AG04450 (cell line): ENCODE measurements at regions not wholly inside any gene's neighbourhood (a gene's known extent, or its start where the extent isn't known, plus 50 kb on each side); places are given as distances from the start of the nearest gene placed in this dataset.

Experiments
- CTCF ChIA-PET: fragments of 300-600, 350-600 bp; formaldehyde crosslinking; extraction: SDS; loops from one replicate; lab custom pipeline; 2022; ENCODE audit warnings: antibody characterized with exemption, inconsistent platforms; lab: Charles Lee
- POLR2A ChIA-PET: fragments of 350-600 bp; formaldehyde crosslinking; extraction: SDS; loops from one replicate; lab custom pipeline; 2021; ENCODE audit warnings: antibody characterized with exemption, inconsistent platforms; lab: Yijun Ruan, JAX
- DNase-seq: peaks from one replicate; pipeline ENCODE4 v3.0.0-alpha.2; 2011; ENCODE audit warnings: low read depth, low spot score
- H3K27ac ChIP-seq: one replicate; pipeline ENCODE4 v1.5.1; 2012; ENCODE audit warnings: low read depth, low read length, control low read depth
- H3K27me3 ChIP-seq: one replicate; pipeline ENCODE4 v1.6.0; 2012; ENCODE audit warnings: low read length; ENCODE audit not compliant: control insufficient read depth, insufficient read depth
- H3K4me3 ChIP-seq: 2 replicates; pipeline ENCODE4 v1.5.1; 2011; ENCODE audit warnings: mild to moderate bottlenecking, low read depth, low read length, control low read depth
- H3K9me3 ChIP-seq: 2 replicates; pipeline ENCODE4 v1.5.1; 2012; ENCODE audit warnings: low read length; ENCODE audit not compliant: control insufficient read depth, insufficient read depth
- CTCF ChIP-seq: IDR thresholded peaks from 2 replicates; pipeline ENCODE4 v1.5.1; 2011; ENCODE audit warnings: low read depth, low read length, control low read depth, inconsistent platforms

GRCh38 chr12:30578426-30578825, 117.2 kb downstream of the IPO8 start:
- Histone ChIP-seq H3K9me3 (no peaks in the 10 kb centered on the region), H3K27ac (no peak overlapping the region), H3K27me3 (no peaks in the 10 kb centered on the region), H3K4me3 (no peak overlapping the region)
- DNase-seq: no peak
- no peak for TF ChIP-seq CTCF
- ChIA-PET POLR2A (no interaction called here), CTCF (no interaction called here)

DNA sequence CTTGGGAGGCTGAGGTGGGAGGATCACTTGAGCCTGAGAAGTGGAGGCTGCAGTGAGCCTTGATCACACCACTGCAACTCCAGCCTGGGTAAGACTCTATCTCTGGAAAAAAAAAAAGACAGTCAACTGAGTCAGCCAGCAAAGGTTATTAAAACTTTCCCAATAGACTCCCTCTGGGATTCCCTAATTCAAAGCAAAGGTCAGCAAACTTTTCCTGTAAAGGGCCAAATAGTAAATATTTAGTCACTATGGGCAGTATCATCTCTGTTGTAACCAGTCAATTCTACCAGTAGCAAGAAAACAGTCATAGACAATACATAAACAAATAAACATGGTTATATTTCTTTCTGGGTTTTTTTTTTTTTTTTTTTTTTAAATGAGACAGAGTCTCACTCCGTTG, 122.5 kb downstream of the IPO8 start:
- ChIA-PET CTCF (no interaction called here), POLR2A (no interaction called here)
- TF ChIP-seq CTCF: no peak
- no peak for DNase-seq
- Histone ChIP-seq H3K9me3 (no peaks in the 10 kb centered on the region), H3K27me3 (no peaks in the 10 kb centered on the region), H3K4me3 (no peak overlapping the region), H3K27ac (no peak overlapping the region)

- ChIA-PET CTCF (interaction anchor here (0.6 kb wide), 1 partner anchor 35 kb away, joined by 5 read pairs; no protein-coding TSS in a partner anchor), POLR2A (no interaction called here)
- Histone ChIP-seq H3K4me3 (no peak overlapping the region), H3K27me3 (no peaks in the 10 kb centered on the region), H3K27ac (no peak overlapping the region), H3K9me3 (no peaks in the 10 kb centered on the region)
- no peak for DNase-seq
- TF ChIP-seq CTCF: no peak
Measured at GRCh38 chr12:30570211-30570890, 125.3 kb downstream of the IPO8 start.

GRCh38 chr12:30569426-30569825, 126.2 kb downstream of the IPO8 start:
- ChIA-PET POLR2A (no interaction called here), CTCF (no interaction called here)
- H3K4me3 ChIP-seq: no peak overlapping the region
- DNase-seq: no peak
- H3K27ac ChIP-seq: no peak overlapping the region
- no peaks in the 10 kb centered on the region for H3K9me3 ChIP-seq
- H3K27me3 ChIP-seq: no peaks in the 10 kb centered on the region
- no peak for TF ChIP-seq CTCF

- TF ChIP-seq CTCF: no peak
- no peaks in the 10 kb centered on the region for H3K9me3 ChIP-seq
- ChIA-PET CTCF (no interaction called here), POLR2A (no interaction called here)
- H3K27me3 ChIP-seq: no peaks in the 10 kb centered on the region
- H3K4me3 ChIP-seq: no peak overlapping the region
- no peak for DNase-seq
- no peak overlapping the region for H3K27ac ChIP-seq
Measured at GRCh38 chr12:30568453-30568852, 127.2 kb downstream of the IPO8 start.
